ENCODE measurements at regions not wholly inside any gene's neighbourhood (a gene's known extent, or its start where the extent isn't known, plus 50 kb on each side); places are given as distances from the start of the nearest gene placed in this dataset.

DNA sequence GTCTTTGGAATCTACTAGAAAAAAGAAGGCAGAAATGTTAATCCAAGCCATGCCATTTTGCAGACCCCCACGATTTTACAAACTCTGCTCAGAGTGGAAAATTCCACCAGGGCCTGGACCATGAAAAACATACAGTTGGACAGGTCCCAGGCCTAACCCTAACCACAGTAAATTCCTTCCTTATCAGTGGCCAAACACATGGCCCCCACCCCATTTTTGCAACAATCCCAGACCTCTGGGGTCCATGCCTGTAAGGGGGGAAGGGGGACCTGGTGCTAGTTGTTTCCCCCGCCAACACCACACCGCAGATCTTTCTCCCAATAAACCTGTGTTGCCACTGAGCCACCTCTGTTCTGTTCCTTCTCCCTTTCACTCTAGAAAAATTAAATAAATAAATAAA lies 1352.7 kb downstream of the AMY1C start:
- Mint-ChIP-seq H3K9me3 (no peaks in the 10 kb centered on the region), H3K4me3 (no peak overlapping the region), H3K27me3 (ENCODE audit: low read depth) (no peaks in the 10 kb centered on the region), H3K36me3 (ENCODE audit: insufficient read depth in 1 of 3, low read depth in 3 of 3) (no peaks in the 10 kb centered on the region; a peak in 1 of 7 replicates), H3K27ac (no peak overlapping the region), H3K4me1 (peaks cover 7 to 11% of the 10 kb centered on the region in 2 experiments)
- Histone ChIP-seq H2BK20ac (ENCODE audit: low read depth, low read length, poor library complexity, severe bottlenecking) (no peak overlapping the region), H3K9me3 (ENCODE audit: control insufficient read depth, low read depth, low read length) (no peaks in the 10 kb centered on the region), H3K9ac (ENCODE audit: extremely low read depth, insufficient read length, low read length) (no peak overlapping the region), H3K14ac (ENCODE audit: insufficient read depth, low read length) (no peak overlapping the region; the same call in 1 of the 2 replicates), H3K18ac (ENCODE audit: insufficient read length, low read depth, low read length) (no peak overlapping the region), H2BK15ac (ENCODE audit: low read depth, low read length) (no peak overlapping the region), H3K4me1 (ENCODE audit: insufficient read depth, low read length) (no peaks in the 10 kb centered on the region), H2AK5ac (ENCODE audit: insufficient read length, low read length) (no peak overlapping the region), H3K79me1 (ENCODE audit: insufficient read depth, low read depth, low read length, poor library complexity, severe bottlenecking) (no peaks in the 10 kb centered on the region), H3K23me2 (ENCODE audit: insufficient read length, low read depth, low read length, poor library complexity, severe bottlenecking) (no peaks in the 10 kb centered on the region), H3K27ac (ENCODE audit: insufficient read length, low read depth, low read length) (no peak overlapping the region), H4K5ac (ENCODE audit: insufficient read length, low read depth, low read length) (no peak overlapping the region), H3T11ph (ENCODE audit: low read length) (no peak overlapping the region), H3K27me3 (ENCODE audit: insufficient read depth, low read length) (no peaks in the 10 kb centered on the region), H3K4ac (ENCODE audit: low read depth, low read length) (no peak overlapping the region), H3K79me2 (ENCODE audit: insufficient read depth, low read length) (no peaks in the 10 kb centered on the region), H2BK5ac (ENCODE audit: insufficient read length, low read length) (no peak overlapping the region), H3K23ac (ENCODE audit: insufficient read length, low read depth, low read length) (no peak overlapping the region), H2AFZ (ENCODE audit: low read length) (no peak overlapping the region), H3K56ac (ENCODE audit: insufficient read length, low read depth, low read length) (no peak overlapping the region), H4K8ac (replicated peaks; ENCODE audit: insufficient read length, low read depth, low read length) (no peak overlapping the region), H3K4me2 (ENCODE audit: insufficient read depth, insufficient read length, low read length) (no peak overlapping the region), H2BK12ac (ENCODE audit: insufficient read length, low read depth, low read length) (no peak overlapping the region), H2BK120ac (ENCODE audit: low read depth, low read length, poor library complexity, severe bottlenecking) (no peak overlapping the region), H4K91ac (ENCODE audit: insufficient read length, low read depth, low read length) (no peak overlapping the region), H4K20me1 (ENCODE audit: control insufficient read depth, insufficient read depth, insufficient read length) (no peaks in the 10 kb centered on the region)
- TF ChIP-seq, protein P1, sequence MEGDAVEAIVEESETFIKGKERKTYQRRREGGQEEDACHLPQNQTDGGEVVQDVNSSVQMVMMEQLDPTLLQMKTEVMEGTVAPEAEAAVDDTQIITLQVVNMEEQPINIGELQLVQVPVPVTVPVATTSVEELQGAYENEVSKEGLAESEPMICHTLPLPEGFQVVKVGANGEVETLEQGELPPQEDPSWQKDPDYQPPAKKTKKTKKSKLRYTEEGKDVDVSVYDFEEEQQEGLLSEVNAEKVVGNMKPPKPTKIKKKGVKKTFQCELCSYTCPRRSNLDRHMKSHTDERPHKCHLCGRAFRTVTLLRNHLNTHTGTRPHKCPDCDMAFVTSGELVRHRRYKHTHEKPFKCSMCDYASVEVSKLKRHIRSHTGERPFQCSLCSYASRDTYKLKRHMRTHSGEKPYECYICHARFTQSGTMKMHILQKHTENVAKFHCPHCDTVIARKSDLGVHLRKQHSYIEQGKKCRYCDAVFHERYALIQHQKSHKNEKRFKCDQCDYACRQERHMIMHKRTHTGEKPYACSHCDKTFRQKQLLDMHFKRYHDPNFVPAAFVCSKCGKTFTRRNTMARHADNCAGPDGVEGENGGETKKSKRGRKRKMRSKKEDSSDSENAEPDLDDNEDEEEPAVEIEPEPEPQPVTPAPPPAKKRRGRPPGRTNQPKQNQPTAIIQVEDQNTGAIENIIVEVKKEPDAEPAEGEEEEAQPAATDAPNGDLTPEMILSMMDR (conservative IDR thresholded peaks at IDR 0.05) = no peak
- no CpG with 5 or more reads among the region's 3 CpGs for whole genome bisulfite sequencing (ENCODE audit: extremely low coverage, insufficient read length, low lambda C conversion rate)
- no peak for DNase-seq

Measured in H9 (cell line).